ENCODE measurements at regions not wholly inside any gene's neighbourhood (a gene's known extent, or its start where the extent isn't known, plus 50 kb on each side); places are given as distances from the start of the nearest gene placed in this dataset.

- DNase-seq: no peak
These were observed 173.7 kb upstream of the HNRNPA3 start for GRCh38 chr2:177038787-177039484.

DNA sequence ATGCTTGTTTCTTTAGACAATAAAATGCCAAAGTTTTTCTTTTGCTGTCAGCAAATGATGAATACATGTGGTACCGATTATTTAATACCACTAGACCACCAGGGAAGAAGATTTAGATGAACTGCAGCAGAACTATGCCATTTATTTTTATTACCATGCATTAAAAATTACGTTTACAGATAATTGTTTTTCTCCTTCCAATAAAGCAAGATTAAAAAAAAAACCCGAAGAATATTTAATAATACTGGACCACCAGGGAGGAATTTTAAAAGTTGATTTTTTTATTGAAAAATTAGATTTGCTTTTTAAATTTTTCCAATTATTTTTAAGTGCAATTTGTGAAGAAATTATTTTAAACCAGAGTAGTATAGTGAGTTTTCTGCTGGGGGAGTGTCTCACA is 170.3 kb upstream of the HNRNPA3 start:
- no peak for DNase-seq

GRCh38 chr2:177044671-177045070 is 167.9 kb upstream of the HNRNPA3 start:
- no peak for DNase-seq

GRCh38 chr2:177048981-177049380 is 163.6 kb upstream of the HNRNPA3 start:
- DNase-seq: no peak

DNA sequence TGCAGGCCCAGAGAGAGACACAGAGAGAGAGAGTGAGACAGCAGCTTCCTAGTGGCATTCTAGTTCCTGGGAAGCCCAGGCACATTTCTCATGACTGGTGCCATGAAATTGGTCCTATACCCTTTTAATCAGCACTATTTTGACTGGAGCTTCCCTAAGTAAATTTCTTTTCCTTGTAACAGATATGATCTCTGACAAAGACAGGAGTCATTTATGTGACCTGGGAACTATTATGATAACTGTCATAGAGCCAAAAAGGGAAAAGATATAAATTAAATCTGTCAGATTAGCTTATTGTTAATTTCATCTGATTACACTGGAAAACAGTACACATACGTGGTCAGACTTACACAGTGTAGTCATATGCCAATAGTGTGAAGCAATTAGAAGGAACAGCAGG is 161.3 kb upstream of the HNRNPA3 start:
- DNase-seq: no peak

DNA sequence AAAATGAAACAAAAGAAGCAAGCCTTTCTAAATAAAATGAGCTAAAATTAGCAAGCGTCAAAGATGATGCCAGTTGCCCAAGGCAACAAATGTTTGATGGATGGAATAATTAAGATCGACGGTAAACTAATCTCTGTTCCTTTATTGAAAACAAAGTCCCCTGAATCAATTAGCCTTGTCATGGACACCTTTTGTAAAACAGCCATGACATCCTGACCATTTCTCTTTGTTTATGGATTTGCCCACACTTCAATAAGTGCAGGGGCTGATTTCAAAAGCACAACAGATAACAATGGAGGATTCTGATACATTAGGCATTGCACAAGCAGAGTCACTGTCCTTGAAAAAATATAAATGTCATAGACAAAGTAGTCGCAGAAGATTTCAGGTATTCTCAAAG is 160.1 kb upstream of the HNRNPA3 start:
- DNase-seq: no peak

DNA sequence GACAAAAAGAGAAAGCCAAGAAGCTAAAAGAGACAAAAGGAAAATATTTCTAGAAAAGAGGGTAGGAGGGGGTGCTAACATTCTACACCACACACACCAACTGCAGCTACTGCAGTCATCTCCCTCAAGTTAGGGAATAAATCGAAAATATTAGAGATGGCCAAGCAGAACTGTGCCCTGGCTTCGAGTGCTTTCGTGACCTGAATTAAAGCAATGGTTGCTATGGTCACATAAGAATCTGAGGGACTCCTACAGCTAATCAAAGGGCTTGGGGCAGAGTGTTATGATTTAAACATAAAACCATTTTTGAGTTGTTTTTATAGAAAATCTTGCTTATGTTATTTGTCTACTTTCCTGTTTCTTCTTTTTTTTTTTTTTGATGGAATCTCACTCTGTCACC is 159.6 kb upstream of the HNRNPA3 start:
- no peak for DNase-seq

DNA sequence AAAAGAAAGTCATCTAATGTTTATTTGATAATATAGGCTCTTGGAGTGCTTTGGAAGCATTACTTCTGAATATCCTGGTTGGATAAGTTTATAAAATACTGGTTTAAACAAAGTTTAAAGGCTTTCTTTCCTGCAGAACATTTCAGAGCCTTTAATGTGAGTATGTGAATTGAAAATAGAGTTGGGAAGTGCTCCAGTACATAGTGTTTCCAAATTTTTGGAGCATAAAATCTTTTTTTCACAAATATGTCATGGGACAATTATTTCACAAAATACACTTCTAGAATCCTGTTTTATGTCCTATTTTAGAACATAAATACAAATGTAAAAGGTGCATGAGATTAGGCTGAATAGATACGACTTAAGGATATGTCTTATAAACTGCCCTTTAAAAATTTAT is 158.9 kb upstream of the HNRNPA3 start:
- no peak for DNase-seq

GRCh38 chr2:177056481-177056929 is 156.1 kb upstream of the HNRNPA3 start:
- DNase-seq: peak in 1 of 2 experiments; percentile 38

DNA sequence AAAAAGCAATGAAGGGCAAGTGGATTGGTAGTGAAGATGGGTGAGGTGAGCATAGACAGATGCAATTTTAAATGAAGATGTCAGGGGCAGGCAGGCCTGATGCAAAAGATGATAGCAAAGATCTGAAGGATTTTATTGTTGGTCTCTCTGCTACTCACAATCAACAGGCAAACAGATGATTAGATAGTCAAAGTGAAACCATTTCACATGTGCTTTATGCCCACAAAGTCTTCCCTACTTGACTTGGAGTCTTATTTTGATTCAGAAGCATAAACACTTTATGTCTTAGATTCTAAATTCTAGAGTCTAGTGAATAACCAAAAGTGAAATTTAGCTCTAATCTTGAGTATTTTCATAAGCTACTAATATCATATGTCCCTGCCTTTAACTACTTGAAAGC is 153.8 kb upstream of the HNRNPA3 start:
- no peak for DNase-seq

DNA sequence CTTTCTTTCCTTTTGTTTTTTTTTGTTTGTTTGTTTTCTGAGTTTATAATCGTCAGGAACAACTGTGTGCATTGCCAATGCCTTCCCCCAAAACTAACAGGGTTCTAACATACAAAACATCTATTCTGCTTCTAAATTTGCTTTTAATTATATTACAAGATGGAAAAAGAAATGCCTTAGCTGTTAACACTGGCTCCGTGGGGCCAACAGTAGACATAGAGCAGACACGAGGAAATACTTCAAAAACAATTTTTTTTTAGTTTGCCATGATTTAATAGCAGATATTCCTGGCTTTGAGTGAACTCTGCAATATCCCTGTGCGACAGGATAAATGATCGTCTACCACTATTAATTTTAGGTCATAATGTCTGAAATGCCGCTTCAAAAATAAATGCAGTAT is 153.3 kb upstream of the HNRNPA3 start:
- DNase-seq: no peak

GRCh38 chr2:177063331-177063730 is 149.3 kb upstream of the HNRNPA3 start:
- DNase-seq: peak in 1 of 2 experiments; percentile 5

- DNase-seq: no peak
These were observed 148.2 kb upstream of the HNRNPA3 start for GRCh38 chr2:177064422-177064821.

DNA sequence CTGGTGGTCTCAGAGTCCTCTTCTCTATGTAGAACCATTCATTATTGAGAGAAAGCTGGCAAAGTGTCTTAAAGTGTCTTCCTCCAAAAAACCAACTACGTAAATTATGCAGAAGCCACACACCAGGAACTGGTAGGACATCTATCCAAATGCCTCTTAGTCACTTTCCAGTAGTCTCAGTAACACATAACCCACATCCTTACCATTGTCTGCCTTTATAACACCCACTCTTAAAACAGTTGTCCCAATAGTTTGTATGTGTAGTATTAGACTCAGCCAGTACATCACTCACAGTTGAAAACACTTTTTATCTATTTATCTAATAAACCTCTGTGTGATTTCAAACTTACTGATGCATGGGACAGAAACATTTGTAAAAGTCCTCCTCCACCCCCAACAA is 143.6 kb upstream of the HNRNPA3 start:
- DNase-seq: no peak

DNA sequence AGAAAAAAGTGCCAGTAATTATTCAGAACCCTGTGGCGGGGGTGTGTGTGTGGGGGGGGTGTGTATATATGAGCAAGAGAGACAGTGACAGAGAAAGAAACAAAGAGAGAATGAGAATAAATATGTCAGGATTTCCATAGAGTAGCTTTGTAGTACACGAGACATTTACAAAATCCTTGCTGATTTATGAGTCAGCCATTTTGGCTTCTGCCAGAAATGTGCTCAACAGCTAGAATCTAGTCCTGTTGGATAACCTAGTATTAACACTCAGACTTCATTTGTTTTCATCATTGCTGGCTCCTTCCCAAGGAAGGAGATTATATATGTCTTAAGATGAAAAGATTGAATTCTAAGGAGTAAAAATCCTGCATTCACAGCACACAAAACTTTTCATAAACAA is 140.5 kb upstream of the HNRNPA3 start:
- DNase-seq: peak in 1 of 2 experiments; percentile 6

DNA sequence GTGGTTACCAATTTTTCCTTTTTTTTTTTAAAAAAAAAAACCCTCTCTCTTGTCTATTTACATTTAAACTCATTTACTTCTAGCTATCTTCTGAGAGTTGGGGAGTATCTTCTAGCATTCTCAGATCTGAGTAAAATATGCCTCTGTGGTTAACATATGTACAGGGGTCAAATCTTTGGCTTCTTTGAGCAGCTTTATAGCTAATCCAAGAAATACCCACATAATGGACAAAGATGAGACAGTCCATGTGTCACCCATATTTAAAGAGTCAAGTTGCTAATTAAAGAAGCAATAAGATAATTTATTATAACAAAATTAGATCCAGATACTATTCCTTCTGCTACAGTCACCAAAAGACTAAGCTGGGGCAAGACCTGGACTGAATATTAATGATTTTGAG is 139.0 kb upstream of the HNRNPA3 start:
- no peak for DNase-seq

DNA sequence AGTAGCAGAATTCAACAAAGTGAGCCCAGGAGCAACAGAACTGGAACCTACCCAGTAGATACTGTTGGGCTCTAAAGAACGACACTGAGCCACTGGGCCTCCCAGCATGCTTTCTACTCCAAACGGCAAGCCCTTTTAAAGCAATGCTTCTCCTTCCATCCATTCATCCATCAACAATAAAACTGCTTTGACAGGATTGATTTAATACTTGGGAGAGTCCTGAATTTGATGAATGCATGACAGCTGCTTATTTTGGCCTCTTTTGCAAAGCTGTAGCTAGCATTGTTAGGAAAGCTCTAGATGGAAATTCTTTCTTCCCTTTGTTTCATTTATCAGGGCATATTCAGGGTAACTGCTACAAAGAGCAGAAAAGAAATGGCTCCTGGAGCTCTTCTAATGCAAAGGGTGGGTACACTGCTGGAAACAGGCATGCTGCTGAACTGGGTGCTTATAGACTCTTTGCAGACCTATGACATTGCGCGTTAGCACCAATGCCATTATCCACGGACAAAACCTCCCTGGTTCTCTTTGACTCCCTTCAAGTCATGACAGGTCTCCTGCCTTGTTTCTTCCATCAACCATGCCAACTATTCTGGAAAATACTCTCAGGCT is 138.4 kb upstream of the HNRNPA3 start:
- DNase-seq: no peak

- no peak for DNase-seq
These were observed 137.3 kb upstream of the HNRNPA3 start for GRCh38 chr2:177075254-177075653.

GRCh38 chr2:177076636-177077179 is 135.9 kb upstream of the HNRNPA3 start:
- DNase-seq: no peak

- DNase-seq: no peak
These were observed 134.8 kb upstream of the HNRNPA3 start for GRCh38 chr2:177077778-177078177.

- DNase-seq: no peak
These were observed 134.2 kb upstream of the HNRNPA3 start for GRCh38 chr2:177078416-177078815.

GRCh38 chr2:177078855-177079254 is 133.7 kb upstream of the HNRNPA3 start:
- no peak for DNase-seq

DNA sequence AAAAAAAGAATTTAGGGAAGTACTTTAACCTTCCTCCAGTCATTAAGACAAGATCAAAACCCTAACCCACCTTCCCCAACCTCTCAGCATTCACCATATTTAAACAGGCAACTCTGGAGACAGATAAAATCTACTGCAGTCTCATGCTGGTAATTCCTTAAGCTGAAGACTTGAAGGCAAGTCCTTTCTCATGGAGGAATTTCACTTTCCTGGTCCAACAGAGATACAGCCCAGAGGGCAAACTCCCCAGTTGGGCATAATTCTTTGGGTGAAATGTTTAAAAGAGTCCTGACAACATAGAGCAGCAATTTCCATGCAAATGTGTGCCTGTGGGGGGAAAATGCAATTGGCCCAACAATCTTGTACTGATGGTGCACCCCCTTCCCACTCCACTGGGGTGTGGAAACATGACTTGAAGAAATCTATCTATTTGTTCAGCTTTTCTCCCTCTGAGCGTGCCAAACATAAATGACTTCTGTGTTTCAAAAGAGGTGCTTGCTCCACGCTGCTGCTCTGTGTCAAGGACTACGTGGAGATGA is 131.8 kb upstream of the HNRNPA3 start:
- no peak for DNase-seq

GRCh38 chr2:177084607-177085006 is 128.0 kb upstream of the HNRNPA3 start:
- DNase-seq: no peak

Data from NCI-H524 (cell line).